RWPE2 (cell line): ENCODE measurements at regions not wholly inside any gene's neighbourhood (a gene's known extent, or its start where the extent isn't known, plus 50 kb on each side); places are given as distances from the start of the nearest gene placed in this dataset.

Experiments used
- ATAC-seq: fragments of 200-7000 bp; cut with Tn5 transposase; 3 replicates; pipeline ENCODE4 v1.9.1; 2021; ENCODE audit warnings: low read depth
- DNase-seq: peaks from one replicate; pipeline ENCODE4 v3.0.0-alpha.2; 2020; ENCODE audit warnings: low spot score
- H3K27ac ChIP-seq: fragments of 450-650 bp; 2 replicates; pipeline ENCODE4 v1.5.1; 2017; ENCODE audit warnings: mild to moderate bottlenecking; ENCODE audit not compliant: poor library complexity, severe bottlenecking
- H3K27me3 ChIP-seq: fragments of 250-450 bp; sonication (Bioruptor Pico); 2 replicates; pipeline ENCODE4 v1.5.1; 2021; ENCODE audit warnings: mild to moderate bottlenecking, moderate library complexity; ENCODE audit not compliant: insufficient read depth, poor library complexity, severe bottlenecking
- H3K36me3 ChIP-seq: fragments of 250-450 bp; sonication (Bioruptor Pico); 2 replicates; pipeline ENCODE4 v1.5.1; 2020; ENCODE audit warnings: low read depth, mild to moderate bottlenecking, moderate library complexity
- H3K4me1 ChIP-seq: fragments of 250-450 bp; sonication (Bioruptor Pico); 2 replicates; pipeline ENCODE4 v1.5.1; 2021; ENCODE audit warnings: mild to moderate bottlenecking, moderate library complexity; ENCODE audit not compliant: insufficient read depth, poor library complexity, severe bottlenecking
- H3K4me3 ChIP-seq: fragments of 250-450 bp; sonication (Bioruptor Pico); 2 replicates; pipeline ENCODE4 v1.5.1; 2021; ENCODE audit warnings: mild to moderate bottlenecking, moderate library complexity; ENCODE audit not compliant: severe bottlenecking
- H3K9me3 ChIP-seq: fragments of 250-450 bp; sonication (Bioruptor Pico); 2 replicates; pipeline ENCODE4 v1.5.1; 2021; ENCODE audit warnings: mild to moderate bottlenecking, moderate library complexity; ENCODE audit not compliant: severe bottlenecking
- TF ChIP-seq, protein P1 (sequence below): fragments of 450-650 bp; IDR thresholded peaks from one replicate; pipeline ENCODE4 v1.5.1; 2017; ENCODE audit warnings: mild to moderate bottlenecking, moderate library complexity; ENCODE audit not compliant: poor library complexity, severe bottlenecking

GRCh38 chr4:62670514-62670913, 1470.4 kb downstream of the ADGRL3 start:
- no peaks in the 10 kb centered on the region for H3K27me3 ChIP-seq
- no peaks in the 10 kb centered on the region for H3K9me3 ChIP-seq
- DNase-seq (no peak), ATAC-seq (0 out of 3 replicates have a peak, but pooled peaks have one; percentile 27)
- no peak overlapping the region for H3K27ac ChIP-seq
- H3K4me1 ChIP-seq = no peaks in the 10 kb centered on the region
- TF ChIP-seq, protein P1, sequence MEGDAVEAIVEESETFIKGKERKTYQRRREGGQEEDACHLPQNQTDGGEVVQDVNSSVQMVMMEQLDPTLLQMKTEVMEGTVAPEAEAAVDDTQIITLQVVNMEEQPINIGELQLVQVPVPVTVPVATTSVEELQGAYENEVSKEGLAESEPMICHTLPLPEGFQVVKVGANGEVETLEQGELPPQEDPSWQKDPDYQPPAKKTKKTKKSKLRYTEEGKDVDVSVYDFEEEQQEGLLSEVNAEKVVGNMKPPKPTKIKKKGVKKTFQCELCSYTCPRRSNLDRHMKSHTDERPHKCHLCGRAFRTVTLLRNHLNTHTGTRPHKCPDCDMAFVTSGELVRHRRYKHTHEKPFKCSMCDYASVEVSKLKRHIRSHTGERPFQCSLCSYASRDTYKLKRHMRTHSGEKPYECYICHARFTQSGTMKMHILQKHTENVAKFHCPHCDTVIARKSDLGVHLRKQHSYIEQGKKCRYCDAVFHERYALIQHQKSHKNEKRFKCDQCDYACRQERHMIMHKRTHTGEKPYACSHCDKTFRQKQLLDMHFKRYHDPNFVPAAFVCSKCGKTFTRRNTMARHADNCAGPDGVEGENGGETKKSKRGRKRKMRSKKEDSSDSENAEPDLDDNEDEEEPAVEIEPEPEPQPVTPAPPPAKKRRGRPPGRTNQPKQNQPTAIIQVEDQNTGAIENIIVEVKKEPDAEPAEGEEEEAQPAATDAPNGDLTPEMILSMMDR = no peak
- no peak overlapping the region for H3K4me3 ChIP-seq
- no peaks in the 10 kb centered on the region for H3K36me3 ChIP-seq

DNA sequence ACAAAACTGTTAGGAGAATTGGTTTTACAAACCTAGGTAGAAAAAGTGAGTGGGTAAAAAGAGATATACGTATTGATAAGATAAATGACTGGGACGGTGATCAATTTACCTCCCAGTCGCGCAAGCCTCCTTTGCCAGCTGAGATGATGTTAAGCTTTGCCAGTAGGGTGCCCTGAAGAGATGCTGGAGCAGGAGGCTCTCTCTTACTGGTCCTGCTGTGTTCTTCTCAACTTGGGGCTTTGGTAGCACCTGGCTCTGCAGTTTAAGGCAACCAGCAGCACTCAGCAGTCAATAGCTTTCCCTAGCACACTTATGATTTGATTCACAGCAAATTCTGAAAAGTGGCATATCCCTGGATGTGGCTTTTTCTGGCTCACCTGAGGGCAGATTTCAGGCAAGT, 1461.7 kb downstream of the ADGRL3 start:
- H3K9me3 ChIP-seq = no peaks in the 10 kb centered on the region
- H3K27me3 ChIP-seq = no peaks in the 10 kb centered on the region
- no peak overlapping the region for H3K27ac ChIP-seq
- no peak overlapping the region for H3K4me3 ChIP-seq
- H3K4me1 ChIP-seq = no peaks in the 10 kb centered on the region
- DNase-seq (no peak), ATAC-seq (no peak)
- H3K36me3 ChIP-seq = no peaks in the 10 kb centered on the region
- TF ChIP-seq, protein P1 = no peak

- no peak for ATAC-seq
- H3K4me1 ChIP-seq = no peaks in the 10 kb centered on the region
- H3K27ac ChIP-seq = no peak overlapping the region
- H3K27me3 ChIP-seq = no peaks in the 10 kb centered on the region
- no peak overlapping the region for H3K4me3 ChIP-seq
- no peaks in the 10 kb centered on the region for H3K36me3 ChIP-seq
- no peaks in the 10 kb centered on the region for H3K9me3 ChIP-seq
- TF ChIP-seq, protein P1 = no peak
- DNase-seq = no peak
Observed at GRCh38 chr4:62656006-62656405, 1455.9 kb downstream of the ADGRL3 start.

DNA sequence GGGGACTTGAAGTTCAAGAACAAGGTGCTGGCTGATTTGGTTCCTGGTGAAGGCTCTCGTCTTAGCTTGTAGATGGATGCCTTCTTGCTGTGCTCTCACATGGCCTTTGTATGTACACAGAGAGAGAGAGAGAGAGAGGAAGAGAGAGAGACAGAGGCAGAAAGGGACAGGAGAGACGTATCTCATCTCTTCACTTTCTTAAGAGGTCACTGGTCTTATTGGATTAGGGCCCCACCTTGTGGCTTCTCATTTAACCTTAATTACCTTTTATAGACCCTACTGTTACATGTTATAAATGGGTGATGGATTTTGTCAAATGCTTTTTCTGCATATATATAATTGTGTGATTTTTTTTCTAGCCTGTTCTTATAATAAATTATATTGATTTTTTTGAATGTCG, 1444.2 kb downstream of the ADGRL3 start:
- Histone ChIP-seq H3K27me3 (no peaks in the 10 kb centered on the region), H3K9me3 (no peaks in the 10 kb centered on the region), H3K4me1 (no peaks in the 10 kb centered on the region), H3K27ac (no peak overlapping the region), H3K4me3 (no peak overlapping the region), H3K36me3 (no peaks in the 10 kb centered on the region)
- DNase-seq = no peak
- TF ChIP-seq, protein P1 = peak; percentile 61
- ATAC-seq = peak; percentile 67

DNA sequence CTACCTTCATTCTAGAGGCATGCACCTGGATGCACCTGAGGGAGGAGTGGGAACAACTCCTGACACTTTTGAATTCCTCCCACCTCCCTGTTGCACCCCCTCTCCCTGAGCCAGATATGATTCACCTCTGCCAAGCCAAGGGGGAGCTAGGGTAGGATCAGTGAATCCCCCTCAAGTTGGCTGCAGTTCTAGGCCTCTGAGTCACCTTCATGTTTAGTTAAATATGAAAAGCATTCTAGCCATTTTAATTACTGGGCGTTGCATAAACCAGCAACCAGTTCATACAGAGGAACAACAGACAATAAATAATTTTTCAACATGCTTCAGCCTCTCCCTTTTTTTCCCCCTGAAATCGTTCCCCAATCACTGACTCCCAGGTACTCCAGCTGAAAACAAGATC, 1440.2 kb downstream of the ADGRL3 start:
- no peak overlapping the region for H3K27ac ChIP-seq
- no peaks in the 10 kb centered on the region for H3K27me3 ChIP-seq
- TF ChIP-seq, protein P1 = no peak
- H3K36me3 ChIP-seq = no peaks in the 10 kb centered on the region
- no peaks in the 10 kb centered on the region for H3K9me3 ChIP-seq
- ATAC-seq (peak; percentile 68), DNase-seq (peak; percentile 29)
- no peak overlapping the region for H3K4me3 ChIP-seq
- no peaks in the 10 kb centered on the region for H3K4me1 ChIP-seq
